ENCODE measurements at regions not wholly inside any gene's neighbourhood (a gene's known extent, or its start where the extent isn't known, plus 50 kb on each side); places are given as distances from the start of the nearest gene placed in this dataset.

DNA sequence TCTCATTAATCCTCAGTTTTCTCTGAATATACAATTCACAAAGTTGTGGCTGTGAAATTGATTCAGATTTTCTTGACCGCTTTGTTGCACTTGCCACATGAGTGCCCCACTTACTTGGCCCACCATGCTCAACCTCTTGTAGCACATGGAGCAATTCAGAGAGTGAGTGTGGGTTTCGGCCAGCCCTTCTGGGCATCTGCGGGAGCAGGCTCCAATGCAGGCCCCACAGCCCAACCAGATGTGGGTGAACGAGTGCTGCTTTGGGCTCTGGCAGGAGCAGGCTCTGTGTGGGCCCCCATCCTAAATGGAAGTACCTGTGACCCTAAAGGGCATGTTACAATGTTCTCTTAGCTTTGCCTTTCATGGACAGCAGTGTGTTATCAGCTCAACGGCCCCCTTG, 2338.6 kb downstream of the LRRC4C start:
- CTCF ChIA-PET = no interaction called here
- Histone ChIP-seq H3K27ac (ENCODE audit: control insufficient read depth, insufficient read depth) (no peak overlapping the region), H3K9ac (ENCODE audit: control insufficient read depth, insufficient read depth, low read length) (no peak overlapping the region), H3K79me2 (ENCODE audit: control insufficient read depth, insufficient read depth, low read length) (no peaks in the 10 kb centered on the region), H2AFZ (ENCODE audit: control insufficient read depth, low read depth, low read length) (no peak overlapping the region), H3K27me3 (replicated peaks in 1 of 2; ENCODE audit: control insufficient read depth in 2 of 2, insufficient read depth in 2 of 2, low read length in 1 of 2) (no peaks in the 10 kb centered on the region), H3K4me1 (ENCODE audit: control insufficient read depth, insufficient read depth, low read length) (no peaks in the 10 kb centered on the region), H3K36me3 (ENCODE audit: control insufficient read depth in 2 of 2, insufficient read depth in 2 of 2, low read length in 1 of 2) (no peaks in the 10 kb centered on the region), H3K4me3 (no peak overlapping the region), H3K4me2 (ENCODE audit: control insufficient read depth, insufficient read depth) (no peak overlapping the region), H4K20me1 (ENCODE audit: control insufficient read depth, insufficient read depth) (no peaks in the 10 kb centered on the region), H3K9me3 (replicated peaks; ENCODE audit: control insufficient read depth, insufficient read depth, low read length) (no peaks in the 10 kb centered on the region)
- DNase-seq (ENCODE audit: low read depth, low spot score) (no peak), FAIRE-seq (no peak), ATAC-seq (no peak)
- POLR2A ChIA-PET = no interaction called here
- RAD21 ChIA-PET (ENCODE audit: unreplicated experiment) = no interaction called here
- WGBS (ENCODE audit: insufficient coverage, insufficient replicate concordance, low lambda C conversion rate, missing lambda C conversion rate) = 53% methylated on average over 5 of the region's 5 CpGs
- no peak for TF ChIP-seq STAT3 (IDR thresholded peaks at IDR 0.05; ENCODE audit: low read depth, low read length)
- TF ChIP-seq, protein P1, sequence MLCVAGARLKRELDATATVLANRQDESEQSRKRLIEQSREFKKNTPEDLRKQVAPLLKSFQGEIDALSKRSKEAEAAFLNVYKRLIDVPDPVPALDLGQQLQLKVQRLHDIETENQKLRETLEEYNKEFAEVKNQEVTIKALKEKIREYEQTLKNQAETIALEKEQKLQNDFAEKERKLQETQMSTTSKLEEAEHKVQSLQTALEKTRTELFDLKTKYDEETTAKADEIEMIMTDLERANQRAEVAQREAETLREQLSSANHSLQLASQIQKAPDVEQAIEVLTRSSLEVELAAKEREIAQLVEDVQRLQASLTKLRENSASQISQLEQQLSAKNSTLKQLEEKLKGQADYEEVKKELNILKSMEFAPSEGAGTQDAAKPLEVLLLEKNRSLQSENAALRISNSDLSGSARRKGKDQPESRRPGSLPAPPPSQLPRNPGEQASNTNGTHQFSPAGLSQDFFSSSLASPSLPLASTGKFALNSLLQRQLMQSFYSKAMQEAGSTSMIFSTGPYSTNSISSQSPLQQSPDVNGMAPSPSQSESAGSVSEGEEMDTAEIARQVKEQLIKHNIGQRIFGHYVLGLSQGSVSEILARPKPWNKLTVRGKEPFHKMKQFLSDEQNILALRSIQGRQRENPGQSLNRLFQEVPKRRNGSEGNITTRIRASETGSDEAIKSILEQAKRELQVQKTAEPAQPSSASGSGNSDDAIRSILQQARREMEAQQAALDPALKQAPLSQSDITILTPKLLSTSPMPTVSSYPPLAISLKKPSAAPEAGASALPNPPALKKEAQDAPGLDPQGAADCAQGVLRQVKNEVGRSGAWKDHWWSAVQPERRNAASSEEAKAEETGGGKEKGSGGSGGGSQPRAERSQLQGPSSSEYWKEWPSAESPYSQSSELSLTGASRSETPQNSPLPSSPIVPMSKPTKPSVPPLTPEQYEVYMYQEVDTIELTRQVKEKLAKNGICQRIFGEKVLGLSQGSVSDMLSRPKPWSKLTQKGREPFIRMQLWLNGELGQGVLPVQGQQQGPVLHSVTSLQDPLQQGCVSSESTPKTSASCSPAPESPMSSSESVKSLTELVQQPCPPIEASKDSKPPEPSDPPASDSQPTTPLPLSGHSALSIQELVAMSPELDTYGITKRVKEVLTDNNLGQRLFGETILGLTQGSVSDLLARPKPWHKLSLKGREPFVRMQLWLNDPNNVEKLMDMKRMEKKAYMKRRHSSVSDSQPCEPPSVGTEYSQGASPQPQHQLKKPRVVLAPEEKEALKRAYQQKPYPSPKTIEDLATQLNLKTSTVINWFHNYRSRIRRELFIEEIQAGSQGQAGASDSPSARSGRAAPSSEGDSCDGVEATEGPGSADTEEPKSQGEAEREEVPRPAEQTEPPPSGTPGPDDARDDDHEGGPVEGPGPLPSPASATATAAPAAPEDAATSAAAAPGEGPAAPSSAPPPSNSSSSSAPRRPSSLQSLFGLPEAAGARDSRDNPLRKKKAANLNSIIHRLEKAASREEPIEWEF (IDR thresholded peaks at IDR 0.05; ENCODE audit: insufficient replicate concordance, low read depth, low read length) = no peak
- TF ChIP-seq RAD21 (IDR thresholded peaks at IDR 0.05; ENCODE audit: insufficient read depth, low read depth, low read length) = no peak
- TF ChIP-seq POLR2A (IDR thresholded peaks at IDR 0.05; ENCODE audit: low read depth, low read length) = no peak
- no peak for TF ChIP-seq SRF (IDR thresholded peaks at IDR 0.05; ENCODE audit: low read depth in 2 of 2, low read length in 2 of 2)
- no peak for TF ChIP-seq HDGF (IDR thresholded peaks at IDR 0.05)
- no peak for TF ChIP-seq CBX3 (IDR thresholded peaks at IDR 0.05; ENCODE audit: borderline replicate concordance, low read depth)
- no peak for TF ChIP-seq NR2F1 (conservative IDR thresholded peaks at IDR 0.05)
- TF ChIP-seq STAT1 (conservative IDR thresholded peaks at IDR 0.05) = no peak
- TF ChIP-seq, protein P2, sequence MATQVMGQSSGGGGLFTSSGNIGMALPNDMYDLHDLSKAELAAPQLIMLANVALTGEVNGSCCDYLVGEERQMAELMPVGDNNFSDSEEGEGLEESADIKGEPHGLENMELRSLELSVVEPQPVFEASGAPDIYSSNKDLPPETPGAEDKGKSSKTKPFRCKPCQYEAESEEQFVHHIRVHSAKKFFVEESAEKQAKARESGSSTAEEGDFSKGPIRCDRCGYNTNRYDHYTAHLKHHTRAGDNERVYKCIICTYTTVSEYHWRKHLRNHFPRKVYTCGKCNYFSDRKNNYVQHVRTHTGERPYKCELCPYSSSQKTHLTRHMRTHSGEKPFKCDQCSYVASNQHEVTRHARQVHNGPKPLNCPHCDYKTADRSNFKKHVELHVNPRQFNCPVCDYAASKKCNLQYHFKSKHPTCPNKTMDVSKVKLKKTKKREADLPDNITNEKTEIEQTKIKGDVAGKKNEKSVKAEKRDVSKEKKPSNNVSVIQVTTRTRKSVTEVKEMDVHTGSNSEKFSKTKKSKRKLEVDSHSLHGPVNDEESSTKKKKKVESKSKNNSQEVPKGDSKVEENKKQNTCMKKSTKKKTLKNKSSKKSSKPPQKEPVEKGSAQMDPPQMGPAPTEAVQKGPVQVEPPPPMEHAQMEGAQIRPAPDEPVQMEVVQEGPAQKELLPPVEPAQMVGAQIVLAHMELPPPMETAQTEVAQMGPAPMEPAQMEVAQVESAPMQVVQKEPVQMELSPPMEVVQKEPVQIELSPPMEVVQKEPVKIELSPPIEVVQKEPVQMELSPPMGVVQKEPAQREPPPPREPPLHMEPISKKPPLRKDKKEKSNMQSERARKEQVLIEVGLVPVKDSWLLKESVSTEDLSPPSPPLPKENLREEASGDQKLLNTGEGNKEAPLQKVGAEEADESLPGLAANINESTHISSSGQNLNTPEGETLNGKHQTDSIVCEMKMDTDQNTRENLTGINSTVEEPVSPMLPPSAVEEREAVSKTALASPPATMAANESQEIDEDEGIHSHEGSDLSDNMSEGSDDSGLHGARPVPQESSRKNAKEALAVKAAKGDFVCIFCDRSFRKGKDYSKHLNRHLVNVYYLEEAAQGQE (IDR thresholded peaks at IDR 0.05; ENCODE audit: low read depth, low read length) = no peak
- TF ChIP-seq GATAD2B (conservative IDR thresholded peaks at IDR 0.05; ENCODE audit: low read depth) = no peak
- TF ChIP-seq SMAD5 (IDR thresholded peaks at IDR 0.05; ENCODE audit: low read depth) = no peak
- no peak for TF ChIP-seq MEF2A (IDR thresholded peaks at IDR 0.05; ENCODE audit: insufficient read depth, low read depth, low read length)
- TF ChIP-seq ZNF217 (IDR thresholded peaks at IDR 0.05) = no peak
- TF ChIP-seq MTA2 (IDR thresholded peaks at IDR 0.05; ENCODE audit: low read depth) = no peak
- TF ChIP-seq NFIC (IDR thresholded peaks at IDR 0.05; ENCODE audit: low read depth, low read length) = no peak
- SMC1A ChIA-PET (ENCODE audit: uncharacterized antibody, unreplicated experiment) = no interaction called here
- intact Hi-C loops (cut with micrococcal nuclease; ENCODE audit: unreplicated experiment) (no loop called here), in situ Hi-C loops (cut with MboI) (no loop called here)
- BruUV-seq (replicated peaks) = no TSS peak

All from GM12878 (cell line).